Suprapubic skin (tissue), 4 donors: ENCODE measurements at regions not wholly inside any gene's neighbourhood (a gene's known extent, or its start where the extent isn't known, plus 50 kb on each side); places are given as distances from the start of the nearest gene placed in this dataset.

ENCODE experiments used
- CTCF ChIP-seq, 2 donors: fragments of 200-600 bp in 1 of 2; fragments of 450-650 bp in 1 of 2; sonication (generic) in 1 of 2; IDR thresholded peaks; one replicate each; pipeline ENCODE4 v1.5.1; 2016 to 2019; ENCODE audit warnings: antibody characterized with exemption in 2 of 2, mild to moderate bottlenecking in 1 of 2, moderate library complexity in 1 of 2
- EP300 ChIP-seq: sonication (generic); formaldehyde crosslinking; IDR thresholded peaks from one replicate; pipeline ENCODE4 v1.6.1; 2017; ENCODE audit warnings: antibody characterized with exemption
- POLR2A ChIP-seq, 2 donors: fragments of 450-650 bp; IDR thresholded peaks; one replicate each; pipeline ENCODE4 v1.6.1; 2017; ENCODE audit warnings: antibody characterized with exemption in 2 of 2, mild to moderate bottlenecking in 2 of 2, moderate library complexity in 2 of 2
- POLR2AphosphoS5 ChIP-seq, 3 donors: sonication (generic); formaldehyde crosslinking; IDR thresholded peaks; one replicate each; pipeline ENCODE4 v1.6.1; 2017; ENCODE audit warnings: antibody characterized with exemption in 3 of 3

- no peak for TF ChIP-seq CTCF (IDR thresholded peaks at IDR 0.05)
- no peak for TF ChIP-seq POLR2AphosphoS5 (IDR thresholded peaks at IDR 0.05)
- TF ChIP-seq EP300, result no peak
- TF ChIP-seq POLR2A (IDR thresholded peaks at IDR 0.05), result no peak
These were observed 918.3 kb downstream of the NR2F1-AS1 start for GRCh38 chr5:92662741-92663140.
